Activated T-helper 1 cell treated with anti-CD3 and anti-CD28 coated beads, Interleukin-12 subunit alpha, Interleukin-12 subunit beta, Interleukin-2, Interleukin-4 antibody, amounts not matched to agents 30 ng/mL and 10 ng/mL and 1 ng/mL, durations not matched to agents 14 hours and 24 hours and 36 hours (primary cell): ENCODE measurements at regions not wholly inside any gene's neighbourhood (a gene's known extent, or its start where the extent isn't known, plus 50 kb on each side); places are given as distances from the start of the nearest gene placed in this dataset.

Source experiments
- DNase-seq: peaks from one replicate; pipeline ENCODE4 v3.0.0; 2021; ENCODE audit warnings: low spot score
- H3K27ac Mint-ChIP-seq: one replicate; pipeline ENCODE4 v1.8.0; 2021; ENCODE audit warnings: mild to moderate bottlenecking, mixed read lengths
- H3K27me3 Mint-ChIP-seq: one replicate; pipeline ENCODE4 v1.8.0; 2022; ENCODE audit warnings: mild to moderate bottlenecking, moderate library complexity, mixed read lengths; ENCODE audit not compliant: insufficient read depth
- H3K36me3 Mint-ChIP-seq: one replicate; pipeline ENCODE4 v1.8.0; 2021; ENCODE audit warnings: low read depth, mixed read lengths
- H3K4me1 Mint-ChIP-seq: one replicate; pipeline ENCODE4 v1.8.0; 2021; ENCODE audit warnings: low read depth, mixed read lengths
- H3K4me3 Mint-ChIP-seq: one replicate; pipeline ENCODE4 v1.8.0; 2021; ENCODE audit warnings: mild to moderate bottlenecking, moderate library complexity, mixed read lengths
- H3K9me3 Mint-ChIP-seq: one replicate; pipeline ENCODE4 v1.8.0; 2021; ENCODE audit warnings: mixed read lengths
- intact Hi-C: fragments of 100-400 bp; cut with micrococcal nuclease; formaldehyde crosslinking; loops from one replicate; pipeline ENCODE4 v1.15.1; 2024

DNA sequence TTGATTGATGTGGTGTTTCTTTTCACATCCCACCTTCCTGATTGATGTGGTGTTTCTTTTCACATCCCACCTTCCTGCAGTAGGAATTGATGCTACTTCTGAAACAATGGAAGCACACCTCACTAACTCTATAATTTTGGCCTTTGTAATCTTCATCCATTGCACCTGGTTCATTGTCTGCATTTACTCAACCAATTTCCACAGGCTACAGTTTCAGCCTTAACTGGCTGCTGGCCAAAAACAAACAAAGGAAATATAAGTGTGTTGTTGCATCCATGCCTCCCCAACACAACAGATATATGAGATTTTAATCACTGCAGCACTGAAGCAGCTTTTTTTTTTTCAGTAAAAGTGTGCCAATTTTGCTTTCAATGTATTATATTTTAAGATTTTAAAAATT, 867.6 kb upstream of the PCDH7 start:
- no peak for DNase-seq
- peaks cover 12% of the 10 kb centered on the region for H3K9me3 Mint-ChIP-seq
- H3K27ac Mint-ChIP-seq: no peak overlapping the region
- intact Hi-C loops: no loop called here
- H3K4me1 Mint-ChIP-seq: no peaks in the 10 kb centered on the region
- no peaks in the 10 kb centered on the region for H3K36me3 Mint-ChIP-seq
- H3K4me3 Mint-ChIP-seq: no peak overlapping the region
- H3K27me3 Mint-ChIP-seq: no peaks in the 10 kb centered on the region

DNA sequence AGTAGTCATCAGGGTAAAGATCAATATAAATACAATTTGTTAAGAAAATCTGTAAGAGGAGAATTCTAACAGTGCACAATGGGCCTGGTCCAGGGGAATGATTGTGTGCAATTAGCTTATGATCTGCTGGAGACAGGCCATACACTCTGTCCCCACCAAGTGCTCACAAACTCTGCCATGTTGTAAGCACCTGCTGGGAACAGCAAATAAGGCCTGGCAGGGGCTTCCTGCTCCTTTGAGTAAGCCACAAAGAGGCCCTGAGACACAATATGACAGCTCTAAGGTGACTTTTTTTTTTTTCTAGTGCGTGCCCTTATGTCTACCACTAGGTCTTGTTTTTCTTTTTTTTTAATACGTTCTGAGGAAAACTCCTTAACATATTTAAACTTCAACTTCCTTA, 866.3 kb upstream of the PCDH7 start:
- intact Hi-C loops: no loop called here
- no peak for DNase-seq
- Mint-ChIP-seq H3K4me1 (no peaks in the 10 kb centered on the region), H3K9me3 (peaks cover 18% of the 10 kb centered on the region), H3K27me3 (no peaks in the 10 kb centered on the region), H3K36me3 (no peaks in the 10 kb centered on the region), H3K4me3 (no peak overlapping the region), H3K27ac (no peak overlapping the region)

DNA sequence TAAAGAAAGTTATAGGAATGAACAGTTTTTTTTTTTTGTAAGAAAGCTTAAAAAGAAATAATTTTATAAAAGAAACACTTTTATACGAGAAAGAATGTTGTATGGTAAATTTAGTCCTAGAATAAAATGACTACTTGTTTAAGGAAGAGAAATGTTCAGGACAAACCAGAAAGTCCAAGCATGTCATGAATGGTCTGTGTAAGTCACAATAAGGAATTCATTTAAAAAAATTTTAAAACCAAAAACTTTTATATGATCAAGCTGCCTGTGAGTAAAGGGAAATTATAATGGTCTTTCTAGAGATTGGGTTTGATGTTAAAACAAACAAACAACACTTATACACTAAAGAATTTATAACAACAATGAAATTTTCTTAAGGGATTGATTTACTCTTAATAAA, 858.9 kb upstream of the PCDH7 start:
- Mint-ChIP-seq H3K36me3 (no peaks in the 10 kb centered on the region), H3K27me3 (no peaks in the 10 kb centered on the region), H3K4me1 (no peaks in the 10 kb centered on the region), H3K4me3 (no peak overlapping the region), H3K9me3 (peaks cover 36% of the 10 kb centered on the region), H3K27ac (no peak overlapping the region)
- no peak for DNase-seq
- intact Hi-C loops: no loop called here

DNA sequence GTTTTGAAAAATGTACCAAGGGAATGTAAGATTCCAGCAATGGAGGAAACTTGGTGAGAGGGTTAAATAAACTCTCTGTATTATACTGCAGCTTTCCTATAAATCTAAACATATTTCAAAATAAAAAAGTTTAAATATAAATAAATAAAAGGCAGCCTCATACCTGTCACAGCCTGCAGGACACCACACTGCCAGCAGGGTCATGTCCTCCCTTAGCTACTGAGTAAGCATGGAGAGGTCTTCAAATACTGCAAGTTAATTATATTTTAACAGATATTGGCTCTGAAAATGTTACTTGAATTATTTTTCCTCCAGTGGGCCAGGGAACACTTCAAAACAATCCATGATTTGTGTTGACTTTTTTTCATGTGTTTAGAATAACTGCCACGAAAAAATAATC, 852.8 kb upstream of the PCDH7 start:
- H3K36me3 Mint-ChIP-seq: no peaks in the 10 kb centered on the region
- H3K27ac Mint-ChIP-seq: no peak overlapping the region
- no peaks in the 10 kb centered on the region for H3K4me1 Mint-ChIP-seq
- no peak for DNase-seq
- no peak overlapping the region for H3K4me3 Mint-ChIP-seq
- intact Hi-C loops: no loop called here
- peaks cover 21% of the 10 kb centered on the region for H3K9me3 Mint-ChIP-seq
- no peaks in the 10 kb centered on the region for H3K27me3 Mint-ChIP-seq

DNA sequence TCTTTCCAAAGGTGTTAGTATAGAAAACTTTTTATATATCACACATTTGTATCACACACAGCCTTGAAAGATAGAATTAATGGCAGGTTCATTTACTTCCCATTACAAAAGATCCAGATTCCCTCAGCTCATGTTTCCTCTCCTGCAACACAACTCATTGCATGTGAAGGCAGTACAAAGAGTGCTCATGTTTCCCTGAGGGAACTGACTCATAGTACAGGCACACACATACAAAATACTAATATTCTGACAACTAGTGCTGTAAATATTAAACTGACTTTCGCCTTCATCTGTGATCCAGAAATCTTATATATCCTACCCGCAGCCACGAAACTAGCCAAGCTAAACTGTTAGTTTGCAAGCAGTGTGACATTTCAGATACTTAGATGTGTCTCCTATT, 819.8 kb upstream of the PCDH7 start:
- H3K36me3 Mint-ChIP-seq: no peaks in the 10 kb centered on the region
- no peaks in the 10 kb centered on the region for H3K27me3 Mint-ChIP-seq
- H3K27ac Mint-ChIP-seq: no peak overlapping the region
- H3K9me3 Mint-ChIP-seq: peaks cover 8% of the 10 kb centered on the region
- no peaks in the 10 kb centered on the region for H3K4me1 Mint-ChIP-seq
- no peak overlapping the region for H3K4me3 Mint-ChIP-seq
- intact Hi-C loops: no loop called here
- no peak for DNase-seq

DNA sequence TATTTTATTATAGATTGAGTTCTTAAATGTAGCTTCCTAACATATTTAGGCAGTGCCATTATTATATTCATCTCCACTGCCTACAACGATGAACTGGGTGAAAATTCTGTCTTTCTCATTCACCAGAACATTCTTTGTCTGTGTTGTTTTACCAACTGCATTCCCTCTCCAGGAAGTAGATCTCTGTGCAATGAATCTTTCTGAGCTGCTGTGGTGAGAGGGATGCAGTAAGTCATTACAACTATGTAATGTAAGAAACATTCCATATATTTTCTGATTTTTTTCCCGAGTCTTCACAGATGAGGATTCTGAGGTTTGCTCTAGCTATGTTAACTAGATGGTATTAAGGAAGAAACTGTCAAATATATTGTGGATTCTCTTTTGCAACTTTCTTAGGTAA, 811.9 kb upstream of the PCDH7 start:
- peaks cover 13% of the 10 kb centered on the region for H3K9me3 Mint-ChIP-seq
- DNase-seq: no peak
- no peaks in the 10 kb centered on the region for H3K4me1 Mint-ChIP-seq
- H3K27ac Mint-ChIP-seq: no peak overlapping the region
- no peaks in the 10 kb centered on the region for H3K27me3 Mint-ChIP-seq
- intact Hi-C loops: no loop called here
- no peak overlapping the region for H3K4me3 Mint-ChIP-seq
- no peaks in the 10 kb centered on the region for H3K36me3 Mint-ChIP-seq

DNA sequence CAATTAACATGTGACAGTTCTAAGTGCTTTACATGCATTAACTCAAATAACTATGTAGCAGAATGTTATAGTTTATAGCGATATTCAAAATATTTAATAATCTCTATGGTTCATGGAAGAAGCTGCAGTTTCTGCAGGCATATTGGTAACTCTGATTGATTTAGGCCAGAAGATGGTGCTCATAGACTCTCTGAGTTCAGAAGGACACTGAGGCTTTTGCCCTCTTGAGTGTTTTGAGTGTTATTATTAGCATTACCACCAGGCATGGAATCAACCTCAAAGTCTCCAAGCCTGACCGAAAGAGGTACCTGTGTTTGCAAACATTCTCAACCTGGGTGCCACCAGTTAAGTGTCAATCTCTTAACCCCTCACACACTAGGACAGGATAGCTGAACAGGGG, 792.3 kb upstream of the PCDH7 start:
- peaks cover 13% of the 10 kb centered on the region for H3K9me3 Mint-ChIP-seq
- no peaks in the 10 kb centered on the region for H3K4me1 Mint-ChIP-seq
- intact Hi-C loops: no loop called here
- no peak overlapping the region for H3K4me3 Mint-ChIP-seq
- H3K36me3 Mint-ChIP-seq: no peaks in the 10 kb centered on the region
- no peak for DNase-seq
- no peak overlapping the region for H3K27ac Mint-ChIP-seq
- H3K27me3 Mint-ChIP-seq: no peaks in the 10 kb centered on the region

DNA sequence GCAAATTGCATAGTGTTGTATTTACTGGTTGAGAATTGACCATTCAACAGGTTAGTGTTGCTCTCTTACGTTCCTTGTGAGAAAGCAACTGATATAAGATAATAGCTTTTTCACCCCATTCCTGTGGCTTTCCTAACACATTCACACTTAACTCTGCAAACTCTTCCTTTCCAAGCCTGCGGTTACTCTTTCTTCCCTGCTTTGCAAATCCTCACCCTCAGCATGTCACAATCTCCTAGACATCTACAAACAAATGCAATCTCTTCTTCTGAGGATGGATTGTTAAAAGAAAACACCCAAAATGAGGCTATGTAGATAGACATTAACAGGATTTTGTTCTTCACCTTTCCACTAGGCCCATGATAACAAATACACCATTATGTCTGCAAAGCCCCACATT, 771.7 kb upstream of the PCDH7 start:
- no peak for DNase-seq
- Mint-ChIP-seq H3K36me3 (no peaks in the 10 kb centered on the region), H3K9me3 (peaks cover 14% of the 10 kb centered on the region), H3K4me1 (no peaks in the 10 kb centered on the region), H3K27me3 (no peaks in the 10 kb centered on the region), H3K27ac (no peak overlapping the region), H3K4me3 (no peak overlapping the region)
- intact Hi-C loops: no loop called here

DNA sequence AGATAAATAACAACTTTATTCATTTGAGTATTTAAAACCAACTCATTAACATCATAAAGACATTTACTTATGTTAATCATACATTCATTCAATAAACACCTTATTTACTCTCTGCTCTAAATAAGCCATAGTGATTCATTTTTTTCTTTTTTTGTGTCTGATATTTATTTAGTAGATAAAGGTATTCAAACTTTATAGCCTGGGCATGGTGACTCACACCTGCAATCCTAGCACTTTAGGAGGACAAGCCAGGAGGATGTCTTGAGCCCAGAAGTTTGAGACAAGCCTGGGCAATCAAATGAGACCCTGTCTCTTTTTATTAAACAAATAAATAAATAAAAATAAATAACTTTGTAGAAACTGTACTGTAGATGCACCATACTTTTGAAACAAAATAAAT, 771.3 kb upstream of the PCDH7 start:
- intact Hi-C loops: no loop called here
- H3K27me3 Mint-ChIP-seq: no peaks in the 10 kb centered on the region
- no peak overlapping the region for H3K4me3 Mint-ChIP-seq
- H3K36me3 Mint-ChIP-seq: no peaks in the 10 kb centered on the region
- no peak for DNase-seq
- H3K9me3 Mint-ChIP-seq: peaks cover 14% of the 10 kb centered on the region
- H3K27ac Mint-ChIP-seq: no peak overlapping the region
- no peaks in the 10 kb centered on the region for H3K4me1 Mint-ChIP-seq

DNA sequence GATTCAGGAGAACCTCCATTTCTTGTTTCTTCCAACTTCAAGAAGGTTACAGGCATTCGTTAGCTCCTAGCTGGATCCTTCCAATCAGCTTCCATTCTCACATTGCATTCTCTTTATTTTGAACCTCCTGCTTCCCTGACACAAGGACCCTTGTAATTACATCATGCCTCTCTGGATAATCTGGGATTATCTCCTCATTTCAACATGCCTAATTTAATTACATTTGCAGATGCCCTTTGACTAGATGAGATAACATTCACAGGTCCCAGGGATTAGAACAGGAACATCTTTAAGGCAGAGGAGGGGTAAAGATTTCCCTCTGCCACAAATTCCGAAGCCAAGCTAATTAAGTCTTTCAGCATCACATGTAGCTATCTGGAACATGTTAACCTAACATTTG, 753.8 kb upstream of the PCDH7 start:
- Mint-ChIP-seq H3K27me3 (no peaks in the 10 kb centered on the region), H3K27ac (no peak overlapping the region), H3K4me3 (no peak overlapping the region), H3K9me3 (peaks cover 8% of the 10 kb centered on the region), H3K4me1 (no peaks in the 10 kb centered on the region), H3K36me3 (no peaks in the 10 kb centered on the region)
- intact Hi-C loops: no loop called here
- DNase-seq: no peak

DNA sequence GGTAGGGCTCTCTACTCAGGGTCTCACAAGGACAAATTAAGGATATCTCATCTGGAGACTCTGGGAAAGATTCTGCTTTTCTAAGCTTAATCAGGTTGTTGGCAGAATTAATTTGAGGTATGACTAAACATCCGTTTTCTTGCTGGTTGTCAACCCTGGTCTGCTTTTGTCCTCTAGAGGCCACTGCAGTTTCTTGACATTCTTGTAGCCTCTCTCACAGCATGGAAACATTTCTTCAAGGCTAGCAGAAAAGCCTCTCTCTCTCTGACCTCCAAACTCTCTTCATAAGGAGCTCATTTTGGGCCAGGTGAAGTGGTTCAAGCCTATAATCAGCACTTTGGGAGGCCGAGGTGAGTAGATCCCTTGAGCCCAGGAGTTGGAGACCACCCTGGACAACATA, 749.5 kb upstream of the PCDH7 start:
- Mint-ChIP-seq H3K9me3 (peaks cover 15% of the 10 kb centered on the region), H3K27me3 (no peaks in the 10 kb centered on the region), H3K4me3 (no peak overlapping the region), H3K27ac (no peak overlapping the region), H3K4me1 (no peaks in the 10 kb centered on the region), H3K36me3 (no peaks in the 10 kb centered on the region)
- intact Hi-C loops: no loop called here
- no peak for DNase-seq

DNA sequence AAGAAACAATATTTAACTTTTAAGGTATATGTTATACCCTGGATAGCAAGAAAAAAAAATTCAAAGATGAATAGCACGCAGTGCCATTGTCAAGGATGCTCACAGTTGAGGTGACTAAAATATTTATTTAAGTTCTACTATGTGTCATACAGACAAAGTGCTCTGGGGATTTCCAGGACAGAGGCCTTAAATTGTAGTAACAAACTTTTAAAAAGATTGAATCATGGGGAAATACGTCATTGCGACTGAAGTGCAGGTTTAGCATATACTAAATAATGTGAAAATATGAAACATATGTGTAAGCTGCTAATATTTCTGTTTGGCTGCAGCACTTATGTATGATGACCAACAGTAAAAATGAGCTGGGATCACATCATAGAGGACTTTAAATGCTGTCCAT, 748.0 kb upstream of the PCDH7 start:
- no peak for DNase-seq
- peaks cover 11% of the 10 kb centered on the region for H3K9me3 Mint-ChIP-seq
- no peaks in the 10 kb centered on the region for H3K4me1 Mint-ChIP-seq
- H3K27ac Mint-ChIP-seq: no peak overlapping the region
- H3K27me3 Mint-ChIP-seq: no peaks in the 10 kb centered on the region
- intact Hi-C loops: no loop called here
- no peak overlapping the region for H3K4me3 Mint-ChIP-seq
- H3K36me3 Mint-ChIP-seq: no peaks in the 10 kb centered on the region

DNA sequence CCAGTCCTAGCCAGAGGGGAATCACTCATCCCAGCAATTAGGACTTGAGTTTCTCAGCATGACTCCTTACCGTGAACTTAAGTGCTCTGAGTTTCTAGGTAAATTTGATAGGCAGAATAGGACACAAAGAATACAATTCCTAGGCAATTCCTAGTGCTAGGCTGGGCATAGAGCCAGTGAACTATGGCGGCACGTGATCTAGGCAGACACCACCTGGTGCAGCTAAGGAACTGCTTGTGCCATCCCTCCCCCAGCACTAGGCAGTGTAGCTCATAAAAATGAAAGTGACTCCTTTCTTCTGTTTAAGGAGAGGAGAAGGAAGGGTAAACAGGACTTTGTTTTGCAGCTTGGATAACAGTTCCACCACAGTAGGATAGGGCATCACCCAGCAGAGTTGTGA, 736.3 kb upstream of the PCDH7 start:
- no peak overlapping the region for H3K4me3 Mint-ChIP-seq
- H3K27me3 Mint-ChIP-seq: no peaks in the 10 kb centered on the region
- H3K27ac Mint-ChIP-seq: no peak overlapping the region
- no peaks in the 10 kb centered on the region for H3K36me3 Mint-ChIP-seq
- peaks cover 7% of the 10 kb centered on the region for H3K9me3 Mint-ChIP-seq
- no peaks in the 10 kb centered on the region for H3K4me1 Mint-ChIP-seq
- intact Hi-C loops: no loop called here
- DNase-seq: no peak

DNA sequence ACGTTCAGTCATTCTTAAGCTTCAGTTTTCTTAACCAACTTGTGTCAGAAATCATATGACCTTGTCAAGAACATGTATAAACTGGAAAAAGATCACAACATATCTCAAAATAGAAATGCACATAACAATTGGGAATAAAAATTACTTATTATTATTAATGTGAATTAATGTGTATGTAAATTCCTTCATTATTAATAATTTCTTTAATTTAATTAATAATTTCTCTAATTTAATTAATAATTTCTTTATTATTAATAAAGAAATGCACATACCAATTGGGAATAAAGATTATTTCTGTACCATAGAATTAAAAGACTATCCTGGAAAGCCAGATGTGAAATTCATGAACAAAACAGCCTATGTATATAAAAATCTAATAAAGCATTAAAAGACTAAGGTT, 718.5 kb upstream of the PCDH7 start:
- Mint-ChIP-seq H3K4me3 (no peak overlapping the region), H3K27ac (no peak overlapping the region), H3K9me3 (peaks cover 12% of the 10 kb centered on the region), H3K36me3 (no peaks in the 10 kb centered on the region), H3K4me1 (no peaks in the 10 kb centered on the region), H3K27me3 (no peaks in the 10 kb centered on the region)
- intact Hi-C loops: no loop called here
- no peak for DNase-seq
